ENCODE measurements at regions not wholly inside any gene's neighbourhood (a gene's known extent, or its start where the extent isn't known, plus 50 kb on each side); places are given as distances from the start of the nearest gene placed in this dataset.

GRCh38 chr12:5377997-5378592 lies 53.8 kb upstream of the NTF3 start:
- Histone ChIP-seq H2AFZ (ENCODE audit: low read depth) (no peak overlapping the region), H3K4me2 (no peak overlapping the region), H3K9ac (no peak overlapping the region), H3K4me1 (ENCODE audit: low read depth, poor library complexity, severe bottlenecking) (no peaks in the 10 kb centered on the region), H3K79me2 (ENCODE audit: insufficient read depth, low read depth) (no peaks in the 10 kb centered on the region), H3K27ac (no peak overlapping the region), H4K20me1 (ENCODE audit: insufficient read depth) (no peaks in the 10 kb centered on the region), H3K4me3 (IDR thresholded peaks at IDR 0.05; ENCODE audit: insufficient read depth, low read depth, low read length) (no peak overlapping the region), H3K27me3 (ENCODE audit: insufficient read depth, low read depth) (no peaks in the 10 kb centered on the region), H3K36me3 (ENCODE audit: insufficient read depth) (no peaks in the 10 kb centered on the region)
- no peak for TF ChIP-seq CTCF (conservative IDR thresholded peaks at IDR 0.05; ENCODE audit: low read depth, low read length)

GRCh38 chr12:5379749-5380496 lies 52.0 kb upstream of the NTF3 start:
- Histone ChIP-seq H3K4me3 (IDR thresholded peaks at IDR 0.05; ENCODE audit: insufficient read depth, low read depth, low read length) (no peak overlapping the region), H3K79me2 (ENCODE audit: insufficient read depth, low read depth) (no peaks in the 10 kb centered on the region), H2AFZ (ENCODE audit: low read depth) (no peak overlapping the region), H3K9ac (no peak overlapping the region), H4K20me1 (ENCODE audit: insufficient read depth) (no peaks in the 10 kb centered on the region), H3K27me3 (ENCODE audit: insufficient read depth, low read depth) (no peaks in the 10 kb centered on the region), H3K36me3 (ENCODE audit: insufficient read depth) (no peaks in the 10 kb centered on the region), H3K4me1 (ENCODE audit: low read depth, poor library complexity, severe bottlenecking) (no peaks in the 10 kb centered on the region), H3K4me2 (no peak overlapping the region), H3K27ac (no peak overlapping the region)
- no peak for TF ChIP-seq CTCF (conservative IDR thresholded peaks at IDR 0.05; ENCODE audit: low read depth, low read length)
